Neural cell (in vitro differentiated cells): ENCODE measurements at regions not wholly inside any gene's neighbourhood (a gene's known extent, or its start where the extent isn't known, plus 50 kb on each side); places are given as distances from the start of the nearest gene placed in this dataset.

ENCODE experiments used
- EZH2 ChIP-seq: fragments of 200-600, 300-800 bp; shearing (Covaris generic), sonication (generic); IDR thresholded peaks from 2 replicates; pipeline ENCODE4 v1.6.1; 2014; ENCODE audit warnings: antibody characterized with exemption, low read length, borderline replicate concordance, mild to moderate bottlenecking; ENCODE audit not compliant: insufficient read depth, poor library complexity, severe bottlenecking
- RAD21 ChIP-seq: fragments of 450-650 bp; conservative IDR thresholded peaks from 2 replicates; pipeline ENCODE4 v1.6.1; 2014; ENCODE audit warnings: antibody characterized with exemption, mild to moderate bottlenecking, moderate library complexity
- SMC3 ChIP-seq: fragments of 450-650 bp; conservative IDR thresholded peaks from 2 replicates; pipeline ENCODE4 v1.6.1; 2014; ENCODE audit warnings: antibody characterized with exemption, mild to moderate bottlenecking, moderate library complexity; ENCODE audit not compliant: poor library complexity
- TF ChIP-seq, protein P1 (sequence below): fragments of 450-650 bp; IDR thresholded peaks from 2 replicates; pipeline ENCODE4 v1.5.1; 2014; ENCODE audit warnings: antibody characterized with exemption, mild to moderate bottlenecking, moderate library complexity; ENCODE audit not compliant: poor library complexity, severe bottlenecking

DNA sequence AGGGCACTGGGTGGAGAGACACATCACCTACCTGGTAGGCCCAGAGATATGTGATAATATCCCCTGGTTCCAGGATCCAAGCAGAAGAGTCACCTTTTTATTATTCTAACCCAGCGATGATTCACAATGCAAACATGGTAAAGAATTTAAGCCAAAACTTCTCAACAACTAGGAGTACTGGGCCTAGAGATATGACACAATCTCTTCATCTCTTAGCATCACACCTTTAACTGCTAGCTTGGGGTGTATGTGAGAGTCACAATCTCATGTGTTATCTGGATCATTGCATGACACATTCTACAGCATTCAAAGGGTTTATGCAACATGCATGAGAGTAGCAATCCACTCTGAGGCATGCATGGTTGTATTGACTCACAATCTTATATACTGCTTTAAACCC lies 1109.0 kb upstream of the AMELY start:
- TF ChIP-seq, protein P1, sequence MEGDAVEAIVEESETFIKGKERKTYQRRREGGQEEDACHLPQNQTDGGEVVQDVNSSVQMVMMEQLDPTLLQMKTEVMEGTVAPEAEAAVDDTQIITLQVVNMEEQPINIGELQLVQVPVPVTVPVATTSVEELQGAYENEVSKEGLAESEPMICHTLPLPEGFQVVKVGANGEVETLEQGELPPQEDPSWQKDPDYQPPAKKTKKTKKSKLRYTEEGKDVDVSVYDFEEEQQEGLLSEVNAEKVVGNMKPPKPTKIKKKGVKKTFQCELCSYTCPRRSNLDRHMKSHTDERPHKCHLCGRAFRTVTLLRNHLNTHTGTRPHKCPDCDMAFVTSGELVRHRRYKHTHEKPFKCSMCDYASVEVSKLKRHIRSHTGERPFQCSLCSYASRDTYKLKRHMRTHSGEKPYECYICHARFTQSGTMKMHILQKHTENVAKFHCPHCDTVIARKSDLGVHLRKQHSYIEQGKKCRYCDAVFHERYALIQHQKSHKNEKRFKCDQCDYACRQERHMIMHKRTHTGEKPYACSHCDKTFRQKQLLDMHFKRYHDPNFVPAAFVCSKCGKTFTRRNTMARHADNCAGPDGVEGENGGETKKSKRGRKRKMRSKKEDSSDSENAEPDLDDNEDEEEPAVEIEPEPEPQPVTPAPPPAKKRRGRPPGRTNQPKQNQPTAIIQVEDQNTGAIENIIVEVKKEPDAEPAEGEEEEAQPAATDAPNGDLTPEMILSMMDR: no peak
- no peak for TF ChIP-seq SMC3
- TF ChIP-seq RAD21: no peak
- no peak for TF ChIP-seq EZH2
